ENCODE measurements at regions not wholly inside any gene's neighbourhood (a gene's known extent, or its start where the extent isn't known, plus 50 kb on each side); places are given as distances from the start of the nearest gene placed in this dataset.

GRCh38 chr13:71137101-71137500 is 729.9 kb downstream of the DACH1 start:
- TF ChIP-seq GATA2 (IDR thresholded peaks at IDR 0.05; ENCODE audit: low read depth, low read length) (no peak), GATA3 (IDR thresholded peaks at IDR 0.05; ENCODE audit: low read depth, low read length) (no peak)
